GM23338 (cell line): ENCODE measurements at regions not wholly inside any gene's neighbourhood (a gene's known extent, or its start where the extent isn't known, plus 50 kb on each side); places are given as distances from the start of the nearest gene placed in this dataset.

Experiments
- ATAC-seq: fragments of 200-7000 bp; cut with Tn5 transposase; 3 replicates; pipeline ENCODE4 v1.9.1; 2020
- DNase-seq: peaks from one replicate; pipeline ENCODE4 v3.0.0-alpha.2; 2015; ENCODE audit warnings: low spot score
- H2AFZ ChIP-seq: fragments of 200-600 bp; sonication (generic); 2 replicates; pipeline ENCODE4 v1.8.0; 2016; ENCODE audit warnings: antibody characterized with exemption, mild to moderate bottlenecking, moderate library complexity
- H3F3A ChIP-seq: fragments of 200-600 bp; sonication (generic); replicated peaks from 2 replicates; pipeline ENCODE4 v1.8.0; 2017; ENCODE audit warnings: antibody characterized with exemption, mixed run types, low read depth
- H3K27ac ChIP-seq: fragments of 200-600 bp; sonication (generic); 2 replicates; pipeline ENCODE4 v1.6.1; 2016; ENCODE audit warnings: low read depth
- H3K27me3 ChIP-seq: fragments of 200-600 bp; sonication (generic); 2 replicates; pipeline ENCODE4 v1.8.0; 2016; ENCODE audit warnings: mild to moderate bottlenecking, mixed run types, moderate library complexity; ENCODE audit not compliant: insufficient read depth
- H3K36me3 ChIP-seq: fragments of 200-600 bp; sonication (generic); 2 replicates; pipeline ENCODE4 v1.8.0; 2016; ENCODE audit warnings: mild to moderate bottlenecking; ENCODE audit not compliant: insufficient read depth
- H3K4me1 ChIP-seq: fragments of 200-600 bp; sonication (generic); 2 replicates; pipeline ENCODE4 v1.8.0; 2016; ENCODE audit warnings: mild to moderate bottlenecking, moderate library complexity; ENCODE audit not compliant: insufficient read depth
- H3K4me2 ChIP-seq: fragments of 200-600 bp; sonication (generic); 2 replicates; pipeline ENCODE4 v1.7.1; 2017; ENCODE audit warnings: mixed run types
- H3K4me3 ChIP-seq: fragments of 200-600 bp; sonication (generic); 2 replicates; pipeline ENCODE4 v1.6.1; 2016; ENCODE audit warnings: mixed run types
- H3K79me2 ChIP-seq: fragments of 200-600 bp; sonication (generic); replicated peaks from 2 replicates; pipeline ENCODE4 v1.8.0; 2017; ENCODE audit warnings: mild to moderate bottlenecking; ENCODE audit not compliant: insufficient read depth
- H3K9me2 ChIP-seq: fragments of 200-600 bp; sonication (generic); 2 replicates; pipeline ENCODE4 v1.8.0; 2017; ENCODE audit not compliant: insufficient read depth
- H4K20me1 ChIP-seq: fragments of 200-600 bp; sonication (generic); replicated peaks from 2 replicates; pipeline ENCODE4 v1.8.0; 2017; ENCODE audit warnings: mild to moderate bottlenecking; ENCODE audit not compliant: insufficient read depth
- H3K27ac Mint-ChIP-seq: 2 replicates; pipeline ENCODE4 v1.8.0; 2020; ENCODE audit warnings: inconsistent platforms, mild to moderate bottlenecking, moderate library complexity, mixed read lengths
- H3K27me3 Mint-ChIP-seq: 3 replicates; pipeline ENCODE4 v1.8.0; 2022; ENCODE audit warnings: low read depth, mild to moderate bottlenecking, moderate library complexity, mixed read lengths, inconsistent platforms; ENCODE audit not compliant: insufficient read depth, poor library complexity
- H3K36me3 Mint-ChIP-seq: 3 replicates; pipeline ENCODE4 v1.8.0; 2021; ENCODE audit warnings: low read depth, mild to moderate bottlenecking, inconsistent platforms, moderate library complexity, mixed read lengths
- H3K4me1 Mint-ChIP-seq: 3 replicates; pipeline ENCODE4 v1.8.0; 2020; ENCODE audit warnings: mild to moderate bottlenecking, inconsistent platforms, mixed read lengths
- H3K4me3 Mint-ChIP-seq: 3 replicates; pipeline ENCODE4 v1.8.0; 2021; ENCODE audit warnings: moderate library complexity, mild to moderate bottlenecking, inconsistent platforms, mixed read lengths
- H3K9me3 Mint-ChIP-seq: 3 replicates; pipeline ENCODE4 v1.8.0; 2020; ENCODE audit warnings: moderate library complexity, mild to moderate bottlenecking, inconsistent platforms, mixed read lengths
- CREB1 ChIP-seq: fragments of 250-450 bp; sonication (Bioruptor Pico); IDR thresholded peaks from 2 replicates; pipeline ENCODE4 v1.5.0; 2020; ENCODE audit warnings: low read depth, mild to moderate bottlenecking, moderate library complexity
- CTCF ChIP-seq, 2 experiments: fragments of 200-600 bp in 1 of 2; sonication (generic) in 1 of 2; conservative IDR thresholded peaks; 2 replicates each; pipeline versions ENCODE4 v1.5.1 to v1.6.1; 2016 to 2017; ENCODE audit warnings: antibody characterized with exemption in 2 of 2, low read depth in 2 of 2, mild to moderate bottlenecking in 2 of 2, moderate library complexity in 1 of 2
- ETS1 ChIP-seq: IDR thresholded peaks from 2 replicates; pipeline ENCODE4 v1.6.1; 2016; ENCODE audit warnings: antibody characterized with exemption
- EZH2 ChIP-seq: fragments of 200-600 bp; sonication (generic); IDR thresholded peaks from one replicate; pipeline ENCODE4 v1.8.0; 2017; ENCODE audit warnings: antibody characterized with exemption, mild to moderate bottlenecking, low read depth; ENCODE audit not compliant: unreplicated experiment
- EZH2phosphoT487 ChIP-seq: fragments of 200-600 bp; sonication (generic); IDR thresholded peaks from one replicate; pipeline ENCODE4 v1.8.1; 2018; ENCODE audit warnings: antibody characterized with exemption; ENCODE audit not compliant: unreplicated experiment
- JUNB ChIP-seq: IDR thresholded peaks from one replicate; pipeline ENCODE4 v1.6.1; 2016; ENCODE audit warnings: antibody characterized with exemption; ENCODE audit not compliant: unreplicated experiment
- REST ChIP-seq: IDR thresholded peaks from one replicate; pipeline ENCODE4 v1.6.1; 2018; ENCODE audit warnings: antibody characterized with exemption; ENCODE audit not compliant: unreplicated experiment
- ZNF114 ChIP-seq: fragments of 250-450 bp; sonication (Bioruptor Pico); IDR thresholded peaks from 2 replicates; pipeline ENCODE4 v1.5.0; 2020; ENCODE audit warnings: mild to moderate bottlenecking, moderate library complexity

- no peak for TF ChIP-seq ZNF114 (CRISPR knock-in tag)
- no peak for TF ChIP-seq CREB1 (CRISPR knock-in tag)
- no peak for TF ChIP-seq EZH2phosphoT487
- TF ChIP-seq JUNB: no peak
Measured at GRCh38 chr14:98602983-98603382, 669.0 kb downstream of the BCL11B start (continued).

GRCh38 chr14:98605043-98605442, 667.0 kb downstream of the BCL11B start:
- Histone ChIP-seq H3K4me1 (no peaks in the 10 kb centered on the region), H3K9me2 (no peaks in the 10 kb centered on the region; the same call in 1 of the 2 replicates), H2AFZ (no peak overlapping the region), H3K4me2 (no peak overlapping the region), H3K27me3 (no peaks in the 10 kb centered on the region), H3K27ac (no peak overlapping the region), H3K79me2 (no peaks in the 10 kb centered on the region), H3F3A (no peaks in the 10 kb centered on the region), H3K36me3 (no peaks in the 10 kb centered on the region), H4K20me1 (no peaks in the 10 kb centered on the region), H3K4me3 (no peak overlapping the region)
- H3K9me3 Mint-ChIP-seq: no peaks in the 10 kb centered on the region; the same call in 2 of the 3 replicates
- no peaks in the 10 kb centered on the region; the same call in 2 of the 3 replicates for H3K4me1 Mint-ChIP-seq
- peak; percentile 4 for DNase-seq
- ATAC-seq: no peak
- H3K36me3 Mint-ChIP-seq: no peaks in the 10 kb centered on the region; the same call in 2 of the 3 replicates
- H3K27ac Mint-ChIP-seq: no peak overlapping the region
- TF ChIP-seq CTCF (conservative IDR thresholded peaks at IDR 0.05; ENCODE audit: low read depth in 2 of 2) (peak in 1 of 2 experiments; percentile 51; a peak in 2 of 4 replicates), EZH2 (no peak)
- no peak overlapping the region for H3K4me3 Mint-ChIP-seq
- peaks cover 2% of the 10 kb centered on the region for H3K27me3 Mint-ChIP-seq

- Mint-ChIP-seq H3K9me3 (no peaks in the 10 kb centered on the region; the same call in 2 of the 3 replicates), H3K4me1 (no peaks in the 10 kb centered on the region; the same call in 2 of the 3 replicates), H3K36me3 (no peaks in the 10 kb centered on the region; the same call in 2 of the 3 replicates), H3K27ac (no peak overlapping the region), H3K4me3 (no peak overlapping the region), H3K27me3 (peaks cover 2% of the 10 kb centered on the region)
- Histone ChIP-seq H3K4me1 (no peaks in the 10 kb centered on the region), H3K4me2 (no peak overlapping the region), H3K9me2 (peaks cover under 1% of the 10 kb centered on the region; the same call in 1 of the 2 replicates), H3K79me2 (no peaks in the 10 kb centered on the region), H4K20me1 (no peaks in the 10 kb centered on the region), H3K36me3 (no peaks in the 10 kb centered on the region), H3F3A (no peaks in the 10 kb centered on the region), H3K27me3 (no peaks in the 10 kb centered on the region), H3K4me3 (no peak overlapping the region), H2AFZ (no peak overlapping the region), H3K27ac (no peak overlapping the region)
- DNase-seq: no peak
- ATAC-seq: no peak
- TF ChIP-seq ETS1 (no peak), CREB1 (CRISPR knock-in tag) (no peak), ZNF114 (CRISPR knock-in tag) (no peak), REST (no peak)
Measured at GRCh38 chr14:98606041-98606640, 665.9 kb downstream of the BCL11B start.
